Erythroblast (primary cell): ENCODE measurements at regions not wholly inside any gene's neighbourhood (a gene's known extent, or its start where the extent isn't known, plus 50 kb on each side); places are given as distances from the start of the nearest gene placed in this dataset.
A peak's percentile ranks its signal among the peaks of the same experiment; 100 is the strongest.

Experiments
- DNase-seq, 2 experiments: peaks; one replicate each; lab custom pipeline; 2025; lab: John Stamatoyannopoulos, UW
- GATA1 ChIP-seq: IDR thresholded peaks from 2 replicates; pipeline ENCODE4 v1.6.1; 2011; ENCODE audit warnings: low read depth, mild to moderate bottlenecking, control low read depth, low read length, moderate library complexity
- POLR2A ChIP-seq: IDR thresholded peaks from 2 replicates; pipeline ENCODE4 v1.6.1; 2011; ENCODE audit warnings: mild to moderate bottlenecking, low read length

DNA sequence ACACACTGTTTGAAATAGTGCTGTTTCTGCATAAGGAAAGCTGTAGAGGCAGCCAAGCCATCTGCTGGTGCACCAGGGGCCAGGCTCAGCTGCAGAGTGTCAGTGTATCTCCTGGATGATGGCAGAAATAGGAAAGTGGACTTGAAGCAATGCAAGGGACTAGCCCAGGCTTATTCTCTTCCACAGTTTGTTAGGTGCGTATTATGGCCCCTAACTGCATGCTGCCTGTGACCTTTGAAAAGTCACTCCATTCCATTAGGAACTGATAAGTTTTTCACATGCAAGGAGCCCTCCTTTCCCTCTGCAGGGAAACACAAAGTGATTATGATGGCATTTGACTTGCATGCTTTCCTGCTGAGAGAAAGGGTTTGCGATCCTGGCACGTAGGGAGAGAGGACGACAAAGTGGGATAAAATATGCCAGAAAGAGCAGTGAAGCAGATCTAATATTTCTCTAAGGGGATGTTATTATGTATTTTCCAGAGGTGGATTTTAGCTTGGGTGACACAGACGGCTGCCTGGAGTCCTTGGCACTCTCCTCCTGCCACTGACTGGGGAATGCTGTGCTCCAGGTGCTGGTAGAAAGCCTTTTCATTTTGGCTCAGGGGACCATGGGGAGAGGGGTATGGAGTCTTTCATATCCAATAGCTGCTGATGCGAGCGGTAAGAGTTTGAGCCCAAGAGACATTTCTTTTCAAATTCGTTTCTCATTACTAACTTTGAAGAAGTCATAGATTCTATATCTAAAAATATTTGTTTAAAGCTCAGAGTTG lies 402.1 kb upstream of the B3GALT2 start:
- no peak for DNase-seq
- TF ChIP-seq GATA1 (no peak), POLR2A (no peak)

GRCh38 chr1:193584731-193585239 lies 398.4 kb upstream of the B3GALT2 start:
- DNase-seq = no peak
- TF ChIP-seq GATA1 (no peak), POLR2A (no peak)

DNA sequence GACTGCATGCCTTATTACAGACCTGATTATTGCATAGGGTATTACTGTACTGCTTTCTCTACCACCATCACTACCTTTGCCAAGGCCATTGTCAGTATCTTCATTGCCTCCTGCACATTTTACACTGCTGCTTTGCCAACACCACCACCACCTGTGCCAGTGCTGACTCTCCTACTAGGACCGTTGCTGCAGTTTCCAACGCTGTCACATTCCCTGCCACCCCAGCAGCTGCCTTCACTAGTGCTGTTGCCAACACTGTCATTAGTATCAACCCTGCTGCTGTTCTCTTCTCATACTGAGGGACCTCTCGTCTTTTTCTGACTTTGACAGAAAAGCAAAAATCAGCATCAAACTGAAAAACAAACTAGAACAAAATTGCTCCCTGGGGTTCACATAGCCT lies 394.9 kb upstream of the B3GALT2 start:
- TF ChIP-seq GATA1 = no peak
- no peak for DNase-seq

GRCh38 chr1:193580419-193580818 lies 394.0 kb upstream of the B3GALT2 start:
- no peak for DNase-seq
- TF ChIP-seq POLR2A (no peak), GATA1 (no peak)

- no peak for DNase-seq
- TF ChIP-seq POLR2A = no peak
- no peak for TF ChIP-seq GATA1
Measured at GRCh38 chr1:193579323-193579722, 392.9 kb upstream of the B3GALT2 start.

DNA sequence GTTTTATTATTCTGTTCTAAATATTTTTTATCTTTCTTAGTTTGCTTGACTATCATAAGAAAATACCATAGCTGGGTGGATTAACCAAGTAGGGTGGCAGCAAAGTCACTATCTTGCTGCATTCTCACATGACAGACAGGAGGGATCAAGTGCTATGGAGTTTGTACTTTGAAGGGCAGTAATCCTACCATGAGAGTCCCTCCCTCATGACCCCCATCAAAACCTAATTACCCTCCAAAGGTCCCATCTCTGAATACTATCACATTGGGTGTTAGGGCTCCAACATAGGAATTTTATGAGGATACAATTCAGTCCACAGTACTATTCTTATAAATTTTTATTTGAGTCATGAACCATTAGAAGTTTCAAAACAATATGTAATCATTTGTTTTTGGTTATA lies 388.5 kb upstream of the B3GALT2 start:
- TF ChIP-seq POLR2A (no peak), GATA1 (no peak)
- no peak for DNase-seq

GRCh38 chr1:193569983-193570269 lies 383.5 kb upstream of the B3GALT2 start:
- DNase-seq = no peak
- TF ChIP-seq GATA1 (no peak), POLR2A (no peak)

DNA sequence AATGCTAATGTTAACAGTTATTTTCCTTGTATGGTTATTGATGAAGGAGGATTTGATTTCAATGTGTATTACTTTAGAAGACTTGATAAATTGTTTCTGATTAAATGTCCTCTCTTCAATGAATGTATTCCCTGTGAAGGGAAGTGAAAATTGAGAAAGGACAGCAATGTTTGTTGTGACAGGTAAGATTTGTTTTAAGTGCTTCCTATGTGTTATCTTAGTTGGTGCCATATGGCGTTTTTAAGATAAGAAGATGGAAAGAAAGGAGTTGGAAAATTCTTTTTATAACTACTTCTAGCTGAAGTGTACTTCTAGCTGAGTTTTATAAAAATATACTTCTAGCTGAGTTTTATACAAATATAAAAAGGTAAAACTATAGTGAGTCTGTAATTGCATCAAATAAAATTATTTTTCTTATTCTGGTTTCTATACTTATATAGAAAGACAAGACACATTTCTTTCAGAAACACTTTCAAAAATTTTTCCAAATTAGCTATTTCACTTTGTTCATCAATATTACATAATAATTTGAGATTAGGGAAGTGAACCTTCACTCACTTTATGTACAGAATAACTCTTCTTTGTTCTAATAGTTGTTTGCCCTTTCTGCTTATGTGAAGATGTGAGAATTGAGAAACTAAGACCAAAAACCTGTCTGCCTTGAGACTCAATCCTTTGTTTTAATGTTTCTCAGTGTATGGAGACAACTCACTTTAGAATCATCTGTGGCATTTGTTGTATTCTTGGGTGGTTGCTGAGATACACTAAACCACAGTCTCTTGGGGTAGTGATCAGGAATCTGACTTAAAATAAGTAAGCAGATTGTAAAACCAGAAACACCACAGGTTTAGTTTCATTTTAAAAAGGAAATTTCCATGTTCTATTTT lies 382.9 kb upstream of the B3GALT2 start:
- DNase-seq = peak; percentile 42 to 55

GRCh38 chr1:193568512-193568911 lies 382.1 kb upstream of the B3GALT2 start:
- no peak for TF ChIP-seq POLR2A
- TF ChIP-seq GATA1 = no peak
- DNase-seq = peak; percentile 75 to 85

More for the DNA sequence above, 382.9 kb upstream of the B3GALT2 start:
- TF ChIP-seq POLR2A = no peak
- no peak for TF ChIP-seq GATA1

DNA sequence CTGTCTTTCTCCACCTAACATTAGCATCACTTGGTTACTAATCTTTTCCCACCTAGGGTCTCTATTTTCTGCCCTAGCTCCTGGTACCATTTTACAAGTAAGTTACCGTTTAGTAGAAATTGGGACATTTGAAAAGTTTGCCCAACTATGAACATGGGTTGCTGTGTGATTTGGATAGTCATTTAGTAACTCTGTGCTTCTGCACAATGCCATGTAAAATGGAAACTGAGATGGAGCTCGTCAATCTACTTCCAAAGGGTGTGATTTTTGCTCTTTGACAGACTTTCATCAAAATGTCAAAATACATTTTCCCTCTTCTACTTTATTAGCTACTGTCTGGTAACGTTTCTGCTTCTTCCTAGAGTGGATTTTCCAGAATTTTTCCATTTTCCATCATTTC lies 381.5 kb upstream of the B3GALT2 start:
- no peak for DNase-seq

DNA sequence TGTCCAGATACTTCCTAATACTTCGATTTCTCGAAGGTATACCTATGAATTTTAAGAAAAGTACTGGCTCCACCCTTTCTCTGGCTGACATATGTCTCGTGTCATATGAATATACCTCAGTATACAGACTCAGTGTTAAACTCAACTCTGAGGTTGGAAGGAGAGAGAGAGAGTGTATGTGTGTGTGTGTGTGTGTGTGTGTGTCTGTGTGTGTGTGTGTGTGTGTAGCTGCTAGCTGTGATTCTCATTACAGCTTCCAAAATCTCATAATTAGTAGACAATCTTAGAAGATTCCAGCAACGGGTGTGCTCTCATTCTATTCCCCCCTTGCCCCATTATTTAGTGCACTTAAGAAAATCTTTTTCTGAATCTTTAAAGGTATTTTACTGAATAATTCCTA lies 380.3 kb upstream of the B3GALT2 start:
- TF ChIP-seq GATA1 (no peak), POLR2A (no peak)
- DNase-seq = no peak

More for the DNA sequence above, 381.5 kb upstream of the B3GALT2 start:
- TF ChIP-seq POLR2A = no peak

- no peak for DNase-seq
- TF ChIP-seq GATA1 (no peak), POLR2A (no peak)
Measured at GRCh38 chr1:193565971-193566577, 379.7 kb upstream of the B3GALT2 start.

DNA sequence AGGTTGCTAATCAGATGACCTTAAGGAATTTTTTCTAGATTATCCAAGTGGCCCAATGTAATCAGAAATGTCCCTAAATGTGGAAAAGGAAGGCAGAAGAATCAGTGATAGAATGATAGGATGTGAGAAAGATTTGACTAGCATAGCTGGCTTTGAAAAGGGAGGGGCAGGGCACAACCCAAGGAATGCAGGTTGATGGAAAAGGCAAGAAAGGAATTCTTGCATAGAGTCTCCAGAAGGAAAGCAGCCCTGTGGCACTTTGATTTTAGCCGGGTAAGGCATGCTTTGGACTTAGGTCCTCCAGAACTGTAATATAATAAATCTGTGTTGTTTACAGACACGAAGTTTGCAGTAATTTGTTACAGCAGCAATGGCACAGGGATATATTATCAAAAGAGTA lies 375.7 kb upstream of the B3GALT2 start:
- DNase-seq = no peak
- TF ChIP-seq POLR2A (no peak), GATA1 (no peak)
